Neural cell (in vitro differentiated cells): ENCODE measurements at regions not wholly inside any gene's neighbourhood (a gene's known extent, or its start where the extent isn't known, plus 50 kb on each side); places are given as distances from the start of the nearest gene placed in this dataset.

ENCODE experiments used
- H2AFZ ChIP-seq: fragments of 200-600, 300-800 bp; sonication (generic), shearing (Covaris generic); 2 replicates; pipeline ENCODE4 v1.6.0; 2014; ENCODE audit warnings: low read depth, mild to moderate bottlenecking, antibody characterized with exemption, low read length, moderate library complexity
- H3F3A ChIP-seq: fragments of 200-600 bp; shearing (Covaris generic); 2 replicates; pipeline ENCODE4 v1.6.1; 2016; ENCODE audit warnings: mild to moderate bottlenecking, moderate library complexity, mixed read lengths, antibody characterized with exemption, low read length; ENCODE audit not compliant: insufficient read depth, poor library complexity, severe bottlenecking
- H3K27ac ChIP-seq: fragments of 200-600, 300-800 bp; sonication (generic), shearing (Covaris generic); 2 replicates; pipeline ENCODE4 v1.5.1; 2014; ENCODE audit warnings: mild to moderate bottlenecking, low read length, moderate library complexity
- H3K27me3 ChIP-seq: fragments of 300-800, 200-600 bp; sonication (generic), shearing (Covaris generic); 2 replicates; pipeline ENCODE4 v1.6.0; 2014; ENCODE audit warnings: mild to moderate bottlenecking, low read depth, low read length, moderate library complexity; ENCODE audit not compliant: insufficient read depth
- H3K36me3 ChIP-seq: fragments of 300-800, 200-600 bp; sonication (generic), shearing (Covaris generic); 2 replicates; pipeline ENCODE4 v1.5.1; 2014; ENCODE audit warnings: mild to moderate bottlenecking, antibody characterized with exemption, low read length, moderate library complexity; ENCODE audit not compliant: insufficient read depth
- H3K4me2 ChIP-seq: fragments of 300-800, 200-600 bp; sonication (generic), shearing (Covaris generic); 2 replicates; pipeline ENCODE4 v1.6.0; 2014; ENCODE audit warnings: mild to moderate bottlenecking, low read length
- H3K4me3 ChIP-seq: fragments of 300-800, 200-600 bp; sonication (generic), shearing (Covaris generic); 2 replicates; pipeline ENCODE4 v1.5.1; 2014; ENCODE audit warnings: mild to moderate bottlenecking, low read length, moderate library complexity
- H3K79me2 ChIP-seq: fragments of 200-600 bp; shearing (Covaris generic); replicated peaks from 2 replicates; pipeline ENCODE4 v1.6.0; 2014; ENCODE audit warnings: mild to moderate bottlenecking, low read length, moderate library complexity; ENCODE audit not compliant: insufficient read depth
- H3K9ac ChIP-seq: fragments of 300-800, 200-600 bp; sonication (generic), shearing (Covaris generic); 2 replicates; pipeline ENCODE4 v1.6.1; 2016; ENCODE audit warnings: mild to moderate bottlenecking, low read length, mixed read lengths
- H3K9me2 ChIP-seq: fragments of 200-600 bp; shearing (Covaris generic); 2 replicates; pipeline ENCODE4 v1.6.1; 2016; ENCODE audit warnings: mild to moderate bottlenecking, low read length, mixed read lengths; ENCODE audit not compliant: insufficient read depth
- H3K9me3 ChIP-seq: fragments of 200-600, 300-800 bp; sonication (generic), shearing (Covaris generic); 2 replicates; pipeline ENCODE4 v1.6.1; 2016; ENCODE audit warnings: mild to moderate bottlenecking, mixed run types, low read length, moderate library complexity, mixed read lengths
- H4K20me1 ChIP-seq: fragments of 200-600 bp; shearing (Covaris generic); 2 replicates; pipeline ENCODE4 v1.6.1; 2016; ENCODE audit warnings: mild to moderate bottlenecking, mixed run types; ENCODE audit not compliant: insufficient read depth
- CTCF ChIP-seq: fragments of 450-650 bp; IDR thresholded peaks from 2 replicates; pipeline ENCODE4 v1.5.1; 2014; ENCODE audit warnings: antibody characterized with exemption, mild to moderate bottlenecking, moderate library complexity; ENCODE audit not compliant: poor library complexity, severe bottlenecking
- EP300 ChIP-seq: fragments of 450-650 bp; conservative IDR thresholded peaks from 2 replicates; pipeline ENCODE4 v1.6.1; 2014; ENCODE audit warnings: antibody characterized with exemption, mild to moderate bottlenecking, moderate library complexity; ENCODE audit not compliant: poor library complexity, severe bottlenecking
- EZH2 ChIP-seq: fragments of 200-600, 300-800 bp; shearing (Covaris generic), sonication (generic); IDR thresholded peaks from 2 replicates; pipeline ENCODE4 v1.6.1; 2014; ENCODE audit warnings: antibody characterized with exemption, low read length, borderline replicate concordance, mild to moderate bottlenecking; ENCODE audit not compliant: insufficient read depth, poor library complexity, severe bottlenecking
- MXI1 ChIP-seq: fragments of 450-650 bp; conservative IDR thresholded peaks from 2 replicates; pipeline ENCODE4 v1.6.1; 2014; ENCODE audit warnings: antibody characterized with exemption, mild to moderate bottlenecking; ENCODE audit not compliant: poor library complexity, severe bottlenecking
- POLR2AphosphoS5 ChIP-seq: IDR thresholded peaks from 2 replicates; pipeline ENCODE4 v1.6.1; 2012
- RAD21 ChIP-seq: fragments of 450-650 bp; conservative IDR thresholded peaks from 2 replicates; pipeline ENCODE4 v1.6.1; 2014; ENCODE audit warnings: antibody characterized with exemption, mild to moderate bottlenecking, moderate library complexity
- REST ChIP-seq: IDR thresholded peaks from 2 replicates; pipeline ENCODE4 v1.6.1; 2012; ENCODE audit warnings: borderline replicate concordance
- SMC3 ChIP-seq: fragments of 450-650 bp; conservative IDR thresholded peaks from 2 replicates; pipeline ENCODE4 v1.6.1; 2014; ENCODE audit warnings: antibody characterized with exemption, mild to moderate bottlenecking, moderate library complexity; ENCODE audit not compliant: poor library complexity
- TAF1 ChIP-seq: IDR thresholded peaks from 2 replicates; pipeline ENCODE4 v1.6.1; 2012; ENCODE audit warnings: low read depth

DNA sequence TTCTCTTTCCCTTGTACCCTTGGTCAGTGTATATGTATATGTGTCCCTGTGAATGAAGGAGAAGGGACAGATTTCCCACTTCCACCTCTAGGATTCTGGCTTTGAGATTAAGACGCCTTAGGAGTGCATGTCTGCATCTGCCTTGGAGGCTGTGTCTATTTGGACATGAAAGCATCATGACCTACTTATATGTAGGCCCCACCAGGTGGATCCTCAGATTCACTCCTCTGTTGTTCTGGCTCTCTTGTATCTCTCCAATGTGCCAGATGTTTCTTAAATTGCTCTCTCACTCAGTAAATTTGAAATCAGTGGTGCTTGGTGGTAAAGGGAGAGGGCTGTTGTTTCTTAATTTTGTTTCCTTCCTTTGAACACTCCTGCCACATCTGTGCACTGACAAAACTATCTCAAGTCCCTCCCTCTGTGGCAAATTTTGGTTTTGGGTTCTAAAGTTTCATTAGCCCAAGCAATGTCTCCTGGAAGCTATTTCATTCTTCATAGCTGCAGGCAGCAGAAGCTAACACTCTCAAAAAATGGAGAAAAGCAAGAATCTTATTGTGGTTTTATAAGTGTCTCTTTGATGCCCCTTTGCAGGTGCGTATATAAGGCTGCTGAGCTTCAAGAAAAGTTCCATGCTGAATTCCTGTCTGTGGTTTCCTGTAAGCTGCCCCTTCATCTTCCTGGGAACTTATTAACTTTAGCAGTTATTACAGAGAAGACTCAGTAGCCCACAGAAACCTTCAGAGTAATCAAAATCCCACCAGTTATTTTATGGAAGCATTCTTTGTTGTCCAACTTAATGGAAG lies 179.7 kb upstream of the SETBP1 start:
- Histone ChIP-seq H3K36me3 (no peaks in the 10 kb centered on the region), H3K27me3 (no peaks in the 10 kb centered on the region), H3F3A (no peaks in the 10 kb centered on the region), H3K27ac (no peak overlapping the region), H3K4me3 (no peak overlapping the region), H4K20me1 (no peaks in the 10 kb centered on the region), H3K9me3 (no peaks in the 10 kb centered on the region), H3K9ac (no peak overlapping the region), H3K4me2 (no peak overlapping the region), H3K9me2 (no peaks in the 10 kb centered on the region), H3K79me2 (no peaks in the 10 kb centered on the region), H2AFZ (no peak overlapping the region)
- TF ChIP-seq POLR2AphosphoS5 (no peak), RAD21 (no peak), MXI1 (no peak), TAF1 (no peak), EP300 (no peak), REST (no peak), SMC3 (no peak), CTCF (no peak), EZH2 (no peak)

- Histone ChIP-seq H3K4me2 (no peak overlapping the region), H3K27ac (no peak overlapping the region), H3K9ac (no peak overlapping the region), H3K9me2 (no peaks in the 10 kb centered on the region), H3K9me3 (no peaks in the 10 kb centered on the region), H2AFZ (no peak overlapping the region), H4K20me1 (no peaks in the 10 kb centered on the region), H3F3A (no peaks in the 10 kb centered on the region), H3K4me3 (no peak overlapping the region), H3K79me2 (no peaks in the 10 kb centered on the region), H3K36me3 (no peaks in the 10 kb centered on the region), H3K27me3 (no peaks in the 10 kb centered on the region)
- TF ChIP-seq SMC3 (no peak), CTCF (no peak), EZH2 (no peak), EP300 (no peak), MXI1 (no peak), REST (no peak), RAD21 (no peak), TAF1 (no peak), POLR2AphosphoS5 (no peak)
Observed at GRCh38 chr18:44502221-44502620, 178.5 kb upstream of the SETBP1 start.
